ENCODE measurements at regions not wholly inside any gene's neighbourhood (a gene's known extent, or its start where the extent isn't known, plus 50 kb on each side); places are given as distances from the start of the nearest gene placed in this dataset.

DNA sequence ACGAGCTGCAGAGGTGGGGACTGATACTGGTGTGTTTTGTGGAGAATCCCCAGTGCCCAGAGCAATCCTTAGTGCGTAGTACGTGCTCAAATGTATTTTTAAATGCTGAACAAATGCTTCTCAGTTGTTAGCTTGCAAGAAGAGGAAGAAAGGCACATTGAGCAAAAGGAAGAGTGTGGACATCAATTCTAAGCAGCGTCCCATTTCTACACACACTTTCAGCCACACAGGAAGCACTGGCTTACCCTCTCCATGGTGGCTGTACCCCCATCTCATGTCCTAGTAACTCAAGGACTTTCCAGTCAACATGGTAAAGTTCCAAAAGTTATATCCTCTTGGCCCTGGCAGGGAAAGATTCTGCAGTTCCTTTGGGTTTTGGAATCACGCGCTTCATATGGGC lies 98.8 kb upstream of the NXT1 start:
- DNase-seq (no peak), ATAC-seq (ENCODE audit: low read depth) (no peak)
- ChIA-PET POLR2A (no interaction called here), CTCF (no interaction called here)
- peaks cover 0 to 5% of the 10 kb centered on the region in 2 donors for H3K4me1 ChIP-seq (ENCODE audit: control insufficient read depth in 2 of 2, insufficient read depth in 2 of 2, low read length in 2 of 2)
- H3K79me2 ChIP-seq (ENCODE audit: control insufficient read depth, insufficient read depth, low read length): no peaks in the 10 kb centered on the region
- H3K4me1 Mint-ChIP-seq: peaks cover 8% of the 10 kb centered on the region
- no peak overlapping the region for H3K4me3 Mint-ChIP-seq
- no peak overlapping the region for H2AFZ ChIP-seq (ENCODE audit: insufficient read depth, low read depth, low read length, poor library complexity, severe bottlenecking)
- no peak overlapping the region for H3K4me2 ChIP-seq (replicated peaks; ENCODE audit: low read depth, low read length, poor library complexity, severe bottlenecking)
- no peak overlapping the region for H3K9ac ChIP-seq (ENCODE audit: low read length)
- H3K9me3 ChIP-seq (ENCODE audit: control extremely low read depth in 1 of 3, control insufficient read depth in 2 of 3, insufficient read depth in 1 of 3, low read length in 2 of 3): peaks cover 0 to 9% (median 0%) of the 10 kb centered on the region in 3 donors
- H4K20me1 ChIP-seq (ENCODE audit: control insufficient read depth, insufficient read depth, low read length, poor library complexity, severe bottlenecking): no peaks in the 10 kb centered on the region
- 95% methylated on average over 5 of the region's 6 CpGs for WGBS (ENCODE audit: insufficient coverage)
- TF ChIP-seq, protein P1, sequence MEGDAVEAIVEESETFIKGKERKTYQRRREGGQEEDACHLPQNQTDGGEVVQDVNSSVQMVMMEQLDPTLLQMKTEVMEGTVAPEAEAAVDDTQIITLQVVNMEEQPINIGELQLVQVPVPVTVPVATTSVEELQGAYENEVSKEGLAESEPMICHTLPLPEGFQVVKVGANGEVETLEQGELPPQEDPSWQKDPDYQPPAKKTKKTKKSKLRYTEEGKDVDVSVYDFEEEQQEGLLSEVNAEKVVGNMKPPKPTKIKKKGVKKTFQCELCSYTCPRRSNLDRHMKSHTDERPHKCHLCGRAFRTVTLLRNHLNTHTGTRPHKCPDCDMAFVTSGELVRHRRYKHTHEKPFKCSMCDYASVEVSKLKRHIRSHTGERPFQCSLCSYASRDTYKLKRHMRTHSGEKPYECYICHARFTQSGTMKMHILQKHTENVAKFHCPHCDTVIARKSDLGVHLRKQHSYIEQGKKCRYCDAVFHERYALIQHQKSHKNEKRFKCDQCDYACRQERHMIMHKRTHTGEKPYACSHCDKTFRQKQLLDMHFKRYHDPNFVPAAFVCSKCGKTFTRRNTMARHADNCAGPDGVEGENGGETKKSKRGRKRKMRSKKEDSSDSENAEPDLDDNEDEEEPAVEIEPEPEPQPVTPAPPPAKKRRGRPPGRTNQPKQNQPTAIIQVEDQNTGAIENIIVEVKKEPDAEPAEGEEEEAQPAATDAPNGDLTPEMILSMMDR (IDR thresholded peaks at IDR 0.05): no peak
- TF ChIP-seq EZH2 (IDR thresholded peaks at IDR 0.05; ENCODE audit: borderline replicate concordance, insufficient read depth, low read depth, low read length, poor library complexity, severe bottlenecking): no peak
- H3K4me3 ChIP-seq (ENCODE audit: control extremely low read depth in 1 of 5, extremely low read depth in 1 of 5, insufficient read depth in 1 of 5, low read depth in 2 of 5, low read length in 4 of 5): no peak overlapping the region
- H3K27ac ChIP-seq (ENCODE audit: low read length in 2 of 2): no peak overlapping the region
- intact Hi-C loops (cut with micrococcal nuclease): no loop called here
- H3K27me3 ChIP-seq (replicated peaks in 1 of 4; ENCODE audit: control extremely low read depth in 1 of 4, control insufficient read depth in 3 of 4, insufficient read depth in 4 of 4, low read length in 3 of 4): peaks cover 0 to 4% (median 2%) of the 10 kb centered on the region in 4 experiments
- H3K27me3 Mint-ChIP-seq: peaks cover 18% of the 10 kb centered on the region
- H3K36me3 ChIP-seq (replicated peaks in 1 of 2; ENCODE audit: control extremely low read depth in 1 of 2, control insufficient read depth in 1 of 2, extremely low read depth in 1 of 2, insufficient read depth in 2 of 2, low read length in 1 of 2): no peaks in the 10 kb centered on the region
- H3K27ac Mint-ChIP-seq: no peak overlapping the region
- no peaks in the 10 kb centered on the region for H3K9me3 Mint-ChIP-seq (ENCODE audit: insufficient read depth)

DNA sequence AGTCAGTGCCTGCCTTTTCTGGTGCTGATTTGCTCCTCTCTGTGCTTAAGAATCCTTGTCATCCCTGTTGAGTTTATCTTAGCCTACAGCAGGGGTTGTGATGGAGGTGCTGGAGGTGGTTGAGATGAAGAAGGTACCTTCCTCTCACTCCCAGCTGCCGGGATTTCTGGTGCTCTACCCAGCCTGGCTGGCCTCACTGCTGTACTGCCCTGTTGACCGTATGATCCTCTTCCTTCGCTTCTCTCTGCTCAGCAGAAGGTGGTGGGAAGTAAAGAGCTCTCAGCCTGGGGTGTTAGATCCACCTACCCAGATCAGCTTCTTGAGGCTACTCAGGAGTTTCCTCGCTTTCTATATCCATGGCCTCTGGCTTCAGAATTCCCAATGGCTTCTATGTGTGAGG lies 101.0 kb upstream of the NXT1 start:
- Histone ChIP-seq H3K27ac (ENCODE audit: low read length in 2 of 2) (no peak overlapping the region), H3K27me3 (replicated peaks in 1 of 4; ENCODE audit: control extremely low read depth in 1 of 4, control insufficient read depth in 3 of 4, insufficient read depth in 4 of 4, low read length in 3 of 4) (peaks cover 0 to 4% (median 2%) of the 10 kb centered on the region in 4 experiments), H3K4me1 (ENCODE audit: control insufficient read depth in 2 of 2, insufficient read depth in 2 of 2, low read length in 2 of 2) (peaks cover 5 to 7% of the 10 kb centered on the region in 2 donors), H3K9ac (ENCODE audit: low read length) (no peak overlapping the region), H3K4me3 (ENCODE audit: control extremely low read depth in 1 of 5, extremely low read depth in 1 of 5, insufficient read depth in 1 of 5, low read depth in 2 of 5, low read length in 4 of 5) (no peak overlapping the region), H4K20me1 (ENCODE audit: control insufficient read depth, insufficient read depth, low read length, poor library complexity, severe bottlenecking) (no peaks in the 10 kb centered on the region), H3K79me2 (ENCODE audit: control insufficient read depth, insufficient read depth, low read length) (no peaks in the 10 kb centered on the region), H2AFZ (ENCODE audit: insufficient read depth, low read depth, low read length, poor library complexity, severe bottlenecking) (no peak overlapping the region), H3K4me2 (replicated peaks; ENCODE audit: low read depth, low read length, poor library complexity, severe bottlenecking) (no peak overlapping the region), H3K36me3 (replicated peaks in 1 of 2; ENCODE audit: control extremely low read depth in 1 of 2, control insufficient read depth in 1 of 2, extremely low read depth in 1 of 2, insufficient read depth in 2 of 2, low read length in 1 of 2) (no peaks in the 10 kb centered on the region), H3K9me3 (ENCODE audit: control extremely low read depth in 1 of 3, control insufficient read depth in 2 of 3, insufficient read depth in 1 of 3, low read length in 2 of 3) (peaks cover 0 to 16% (median 0%) of the 10 kb centered on the region in 3 donors)
- Mint-ChIP-seq H3K27me3 (peaks cover 21% of the 10 kb centered on the region), H3K9me3 (ENCODE audit: insufficient read depth) (no peaks in the 10 kb centered on the region), H3K4me1 (peaks cover 14% of the 10 kb centered on the region), H3K4me3 (no peak overlapping the region), H3K27ac (no peak overlapping the region)
- WGBS (ENCODE audit: insufficient coverage): 94% methylated on average over 3 of the region's 4 CpGs
- TF ChIP-seq EZH2 (IDR thresholded peaks at IDR 0.05; ENCODE audit: borderline replicate concordance, insufficient read depth, low read depth, low read length, poor library complexity, severe bottlenecking): no peak
- CTCF ChIA-PET: no interaction called here
- DNase-seq (no peak), ATAC-seq (ENCODE audit: low read depth) (no peak)
- intact Hi-C loops (cut with micrococcal nuclease): no loop called here
- POLR2A ChIA-PET: no interaction called here
